GM21367 (cell line): ENCODE measurements at regions not wholly inside any gene's neighbourhood (a gene's known extent, or its start where the extent isn't known, plus 50 kb on each side); places are given as distances from the start of the nearest gene placed in this dataset.

Experiments used
- ATAC-seq: cut with Tn5 transposase; IDR thresholded peaks from one replicate; pipeline ENCODE4 v1.9.1; 2021; ENCODE audit not compliant: unreplicated experiment

DNA sequence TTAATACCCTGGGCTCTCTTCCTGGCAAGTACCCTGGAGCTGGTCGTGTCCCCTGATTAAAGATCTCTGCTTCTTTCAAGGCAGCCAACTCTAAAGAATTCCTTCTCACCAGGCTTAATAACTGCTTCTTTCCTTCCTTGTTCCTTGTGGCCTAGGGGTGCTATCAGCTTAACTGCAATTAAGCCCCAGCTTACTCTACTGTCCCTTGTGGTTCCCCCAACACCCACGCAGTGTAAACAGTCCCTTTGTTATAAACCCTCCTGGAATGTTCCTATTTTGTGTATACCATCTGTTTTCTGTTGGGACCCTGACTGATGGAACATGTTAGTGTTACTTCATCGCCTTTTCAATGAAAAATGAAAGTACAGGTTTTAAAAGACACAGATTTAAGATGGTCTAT, 126.4 kb upstream of the KIRREL3 start:
- ATAC-seq: no peak

DNA sequence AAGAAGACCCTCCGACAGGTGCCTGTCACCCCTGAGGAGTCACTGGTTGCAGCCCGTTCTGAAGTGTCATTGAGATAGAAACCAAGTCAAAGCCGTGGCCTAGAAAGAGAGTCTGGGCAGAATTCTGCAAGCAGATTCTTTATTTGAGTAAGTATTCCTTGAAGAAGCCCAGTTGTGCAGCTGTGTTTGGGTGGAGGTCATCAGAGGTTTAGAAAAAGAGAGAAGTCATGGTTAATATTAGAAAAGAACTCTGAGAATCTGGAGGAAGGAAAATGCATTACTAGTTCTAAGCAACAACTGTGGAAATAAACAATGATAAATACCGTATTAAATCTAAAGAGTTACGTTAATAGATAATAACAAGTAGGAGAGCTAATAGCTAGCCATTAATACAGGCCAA, 118.8 kb upstream of the KIRREL3 start:
- ATAC-seq: no peak

DNA sequence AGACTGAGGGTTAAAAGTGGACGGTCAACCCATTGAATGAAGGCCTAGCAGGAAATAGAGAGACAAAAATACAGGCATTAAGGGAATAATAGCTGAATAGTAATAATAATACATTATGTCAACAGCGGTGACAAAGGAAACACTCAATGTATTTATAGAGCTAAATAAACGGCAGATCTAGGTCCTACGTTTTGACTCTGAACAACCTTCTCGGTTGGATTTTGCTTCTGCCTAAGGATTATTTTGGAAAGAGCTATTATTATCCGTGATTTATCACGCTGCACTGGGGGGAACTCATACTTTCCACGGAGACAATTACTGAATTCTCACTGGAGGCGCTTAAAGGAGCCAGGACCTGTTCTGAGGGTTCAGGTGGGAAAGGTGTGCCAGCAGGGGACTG, 118.2 kb upstream of the KIRREL3 start:
- no peak for ATAC-seq

DNA sequence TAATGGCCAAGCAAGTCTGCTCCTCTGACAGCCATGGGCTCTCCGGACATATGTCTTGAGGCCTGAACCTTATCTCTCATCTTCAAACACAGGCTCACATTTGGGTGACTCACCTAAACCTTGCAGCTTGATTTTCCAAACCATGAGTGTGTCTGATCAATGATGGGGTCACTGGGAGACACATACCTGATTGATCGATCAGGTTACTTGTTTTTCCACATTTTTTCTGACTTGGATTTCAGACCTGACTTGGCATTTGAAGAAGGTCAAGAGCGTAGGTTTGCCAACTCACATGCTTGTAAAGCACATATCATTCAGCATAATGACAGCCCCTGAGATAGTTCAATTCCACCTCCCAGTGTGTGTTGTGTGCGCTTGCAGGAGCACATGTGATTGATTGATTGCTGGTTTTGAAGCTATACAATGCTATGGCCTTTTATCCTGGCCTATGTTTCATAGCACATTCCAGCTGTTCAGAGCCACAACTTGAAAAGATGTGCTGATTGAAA, 116.7 kb upstream of the KIRREL3 start:
- no peak for ATAC-seq

DNA sequence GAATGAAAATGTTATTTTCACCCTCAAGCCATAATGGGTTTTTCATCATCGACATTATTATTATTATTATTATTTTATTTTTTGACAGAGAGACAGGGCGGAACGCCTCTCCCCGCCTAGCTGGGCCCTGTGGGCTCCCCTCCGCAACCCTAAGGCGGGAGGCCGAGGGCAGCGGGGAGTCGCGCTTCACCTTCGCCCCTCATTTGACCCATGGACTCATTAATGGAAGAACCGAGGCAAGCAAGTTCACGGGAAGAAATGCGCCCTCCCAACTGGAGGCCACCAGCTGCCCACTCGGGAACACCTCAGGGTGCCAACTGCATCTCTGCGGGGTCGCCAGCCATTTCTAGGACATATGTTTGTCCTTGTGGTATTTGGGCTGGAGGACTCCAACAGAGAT, 115.3 kb upstream of the KIRREL3 start:
- no peak for ATAC-seq

DNA sequence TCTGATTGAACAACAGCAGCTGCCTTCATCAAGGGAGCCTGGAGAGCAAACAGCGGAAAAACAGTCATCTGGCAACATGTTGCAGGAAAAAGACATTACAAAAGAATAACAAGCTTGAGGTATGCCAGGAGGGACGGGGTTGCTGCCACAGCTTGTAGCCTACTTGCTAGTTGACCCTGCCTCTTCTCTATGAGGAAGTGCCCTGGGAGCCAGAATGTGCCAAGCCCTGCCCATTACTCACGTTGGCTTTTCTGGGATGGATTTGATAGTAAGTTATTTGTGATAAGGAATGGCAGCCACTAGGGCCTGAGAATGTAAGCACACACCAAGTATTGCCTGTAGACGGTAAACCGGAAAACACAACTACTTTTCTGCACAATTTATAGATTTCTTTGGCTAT, 113.5 kb upstream of the KIRREL3 start:
- ATAC-seq: no peak

DNA sequence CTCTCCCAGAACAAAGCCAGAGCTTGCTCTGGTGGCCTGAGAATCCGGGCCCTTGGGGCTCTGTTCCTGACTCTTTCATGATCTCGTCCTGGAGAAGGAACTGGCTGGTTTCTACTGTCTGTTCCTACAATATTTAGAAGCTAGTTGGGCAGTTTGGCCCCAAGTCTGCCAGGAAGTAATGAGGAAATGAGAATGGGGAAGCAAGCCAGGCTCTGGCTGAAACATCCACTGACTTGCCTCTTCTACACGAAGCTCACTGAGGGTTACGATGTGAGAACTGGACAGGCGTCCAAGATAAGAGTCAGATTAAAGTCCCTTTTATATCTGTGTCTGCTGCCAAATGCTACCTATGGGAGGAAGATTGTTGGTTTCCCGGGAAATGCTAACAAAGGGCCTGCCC, 110.0 kb upstream of the KIRREL3 start:
- no peak for ATAC-seq

DNA sequence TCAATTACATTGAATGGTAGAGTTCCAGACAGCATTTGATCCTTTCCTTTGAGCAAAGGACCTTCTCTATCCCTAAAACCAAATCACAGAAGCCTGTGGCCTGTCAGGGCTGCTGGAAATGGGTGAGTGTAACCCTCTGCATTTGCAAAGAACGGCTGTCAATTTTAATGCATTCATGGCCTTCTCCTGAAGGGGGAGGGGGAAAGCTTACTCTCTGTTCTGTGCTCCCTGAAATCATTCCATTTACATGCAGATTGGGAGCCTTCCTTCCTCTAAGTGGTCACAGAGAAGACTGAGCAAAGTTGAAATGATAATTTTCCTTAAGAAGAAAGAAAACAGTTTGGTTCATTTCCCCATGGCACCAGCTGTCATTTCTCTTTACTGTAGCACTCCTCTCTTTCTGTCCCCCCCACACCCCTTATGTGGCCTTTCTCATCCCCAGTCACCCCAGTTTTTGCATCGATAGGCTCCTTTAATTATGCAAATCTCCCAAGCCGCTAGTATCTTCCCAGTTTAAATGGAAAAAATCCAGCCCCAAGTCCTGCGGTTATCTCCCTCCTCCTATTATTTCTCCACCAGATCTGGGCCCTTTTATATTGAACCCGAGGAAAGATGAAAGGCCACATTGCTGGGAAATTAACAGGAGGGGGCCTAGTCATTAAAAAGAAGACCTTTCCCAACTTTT, 109.4 kb upstream of the KIRREL3 start:
- ATAC-seq: no peak

DNA sequence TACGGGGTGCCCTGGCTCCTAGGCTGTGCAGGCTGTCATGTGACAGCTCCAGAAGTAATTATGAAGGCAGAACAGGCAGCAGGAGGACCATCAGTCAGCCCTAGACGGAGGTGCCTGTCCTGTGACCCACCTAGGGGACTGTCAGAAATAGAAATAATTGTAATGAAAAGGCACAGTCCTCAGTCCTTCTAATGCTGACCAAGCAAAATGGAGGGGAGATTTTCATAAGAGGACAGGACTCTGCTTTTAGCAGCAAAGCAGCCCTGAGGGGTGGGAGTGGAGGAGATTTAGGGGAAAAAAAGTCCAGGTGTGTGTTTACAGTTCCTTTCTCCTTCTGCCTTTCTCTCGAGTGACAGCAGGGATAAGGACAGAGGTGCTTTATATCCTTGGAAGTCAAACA, 108.3 kb upstream of the KIRREL3 start:
- no peak for ATAC-seq

DNA sequence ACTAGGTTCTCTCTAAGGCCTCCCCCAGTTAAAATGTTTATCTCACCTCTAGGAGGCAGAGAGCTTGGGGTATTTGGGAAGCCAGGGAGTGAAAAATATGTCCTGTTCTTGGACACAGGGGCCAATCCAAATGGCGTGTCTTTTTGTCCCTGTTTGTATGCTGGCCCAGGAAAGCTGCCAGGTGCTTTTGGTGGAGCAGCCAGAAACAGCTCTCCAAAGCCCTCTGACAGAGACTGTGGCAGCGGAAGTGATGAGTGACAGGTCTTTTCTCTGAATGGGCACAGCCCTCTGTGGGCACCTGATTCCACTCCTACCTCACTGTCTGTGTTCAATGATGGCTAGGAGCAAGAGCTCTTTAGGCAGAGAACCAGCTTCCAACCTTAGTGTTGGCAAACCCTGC, 106.4 kb upstream of the KIRREL3 start:
- ATAC-seq: no peak

DNA sequence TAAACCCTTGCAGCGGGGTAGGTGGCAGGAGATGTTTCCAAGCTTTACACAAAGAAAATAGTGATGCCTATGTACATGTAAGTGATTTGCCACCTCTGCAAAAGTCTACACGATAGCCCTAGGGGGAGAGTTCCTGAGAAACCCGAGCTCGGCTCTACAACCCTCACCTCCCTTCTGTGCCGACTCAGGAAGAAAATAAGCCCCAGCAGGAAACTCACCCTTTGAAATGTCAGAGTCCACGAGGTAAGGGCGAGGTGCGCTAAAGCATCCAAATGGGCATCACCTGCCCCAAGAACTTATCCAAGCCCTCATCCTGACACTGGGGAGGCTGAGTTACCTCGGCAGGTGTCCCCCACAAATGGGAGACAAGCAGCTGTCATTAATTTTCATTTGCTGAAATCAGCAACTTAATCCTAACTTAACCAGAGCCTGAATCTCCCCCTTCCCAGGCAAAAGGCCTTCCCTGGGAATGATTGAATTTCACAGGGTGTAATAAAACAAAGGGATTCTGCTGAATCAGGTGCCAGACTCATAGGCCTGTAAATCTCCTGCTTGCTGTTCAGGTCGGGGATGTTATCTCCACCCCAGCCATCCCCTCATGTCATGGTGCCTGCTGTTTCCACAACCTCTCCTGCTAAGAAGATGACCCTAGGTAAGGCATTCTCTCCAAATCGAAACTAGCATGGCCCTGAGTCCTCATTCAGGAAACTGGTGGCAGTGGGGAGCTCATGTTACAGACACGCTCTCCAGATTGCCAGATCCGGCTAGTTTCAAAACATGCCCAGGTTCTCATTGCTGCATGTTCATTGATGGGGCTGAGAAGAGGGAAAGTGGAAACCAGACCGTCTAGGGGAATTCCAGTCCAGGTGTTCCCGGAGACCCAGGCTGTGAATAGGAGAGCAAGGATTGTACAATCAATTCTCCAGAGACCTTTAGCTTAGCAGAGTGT, 105.3 kb upstream of the KIRREL3 start:
- ATAC-seq: no peak

DNA sequence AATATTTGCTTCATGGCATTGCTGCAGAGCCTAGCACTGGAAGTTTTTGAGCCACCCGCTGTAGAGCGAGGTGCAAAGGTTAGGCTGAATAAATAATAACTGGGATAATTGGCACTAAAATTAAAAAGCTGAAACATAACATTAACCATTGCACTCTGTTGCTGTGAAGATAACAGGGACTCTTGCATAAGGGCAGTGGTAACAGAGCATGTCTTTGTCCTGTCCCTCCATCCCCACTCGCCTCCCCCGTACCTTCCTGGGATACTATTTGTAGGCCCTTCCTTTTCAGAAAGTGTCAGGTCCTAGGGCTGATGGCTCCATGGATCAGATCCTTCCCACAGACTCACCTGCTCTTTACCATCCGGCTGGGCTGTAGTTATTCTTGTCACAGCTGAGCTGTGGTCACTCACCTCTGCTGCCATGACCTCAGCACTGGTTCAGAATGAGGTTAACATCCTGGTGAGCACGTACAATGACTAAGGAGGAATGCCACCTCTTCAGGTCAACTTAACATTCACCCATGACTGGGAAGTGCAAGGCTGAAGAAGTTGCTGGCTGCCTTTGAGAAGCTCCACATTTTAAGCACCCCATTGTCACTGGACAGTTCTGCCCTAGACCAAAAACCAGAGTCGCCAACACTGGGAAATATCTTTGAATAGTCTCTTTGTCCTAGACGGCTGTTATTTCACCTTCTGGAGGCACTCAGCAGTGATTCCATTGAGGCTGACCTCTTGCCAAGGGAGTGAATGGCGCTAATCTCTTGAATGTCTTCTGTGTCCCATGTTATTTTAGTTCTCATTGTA, 103.2 kb upstream of the KIRREL3 start:
- ATAC-seq: no peak

DNA sequence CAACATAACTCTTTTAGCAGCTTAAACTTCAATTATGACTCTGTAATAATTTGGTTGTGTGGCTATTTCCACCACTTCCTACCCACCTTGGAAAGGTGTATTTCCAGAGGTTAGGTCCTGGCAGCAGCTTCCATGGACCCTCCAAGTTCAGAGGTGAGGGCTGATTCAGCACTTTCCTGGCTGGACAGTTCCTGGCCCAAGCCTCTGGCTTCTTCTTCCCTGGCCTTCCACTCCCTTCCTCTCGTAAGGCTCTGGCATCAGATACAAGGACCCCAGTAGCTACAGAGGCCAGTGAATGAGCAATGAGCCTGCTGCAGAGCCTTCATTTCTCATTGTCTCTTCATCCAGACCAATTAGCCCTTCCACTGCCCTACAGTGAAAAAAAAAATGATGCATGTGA, 98.1 kb upstream of the KIRREL3 start:
- no peak for ATAC-seq

DNA sequence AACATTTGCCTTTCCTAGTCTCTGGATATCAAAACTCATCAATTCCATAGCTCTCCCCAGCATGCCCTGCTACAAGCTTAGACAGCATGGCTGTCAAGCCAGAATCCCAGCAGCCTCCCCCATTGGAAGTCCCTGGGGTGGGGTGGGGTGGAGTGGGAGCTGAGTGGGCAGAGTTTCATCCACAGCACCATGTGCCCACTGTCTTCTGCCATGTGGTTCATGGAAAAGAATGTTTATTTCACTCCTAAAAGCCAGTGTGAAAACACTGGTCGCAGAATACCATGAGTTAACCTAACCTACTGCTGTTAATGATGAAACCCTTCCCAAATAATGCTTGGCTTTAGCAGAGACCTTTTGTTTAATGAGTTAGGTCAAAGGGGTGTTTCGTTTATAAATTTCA, 80.2 kb upstream of the KIRREL3 start:
- no peak for ATAC-seq

DNA sequence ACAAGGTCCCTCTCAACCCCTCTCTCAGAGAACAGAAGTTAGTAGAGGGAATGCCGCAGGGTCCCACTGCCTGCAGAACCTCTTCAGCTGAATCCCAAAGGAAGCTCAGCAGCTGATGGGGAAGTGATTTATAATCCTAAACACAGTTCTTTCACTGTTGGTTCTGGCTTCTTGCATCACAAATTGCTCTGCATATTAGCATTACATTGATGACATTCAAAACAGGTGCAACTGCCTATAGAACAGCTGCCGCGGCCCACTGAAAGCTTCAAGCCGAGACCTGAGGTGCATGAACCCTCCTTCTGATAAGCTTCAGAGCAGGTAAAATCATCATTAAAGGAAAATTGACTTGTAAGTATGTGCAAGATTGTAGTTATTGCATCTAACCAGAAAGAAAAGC, 75.2 kb upstream of the KIRREL3 start:
- ATAC-seq: no peak

DNA sequence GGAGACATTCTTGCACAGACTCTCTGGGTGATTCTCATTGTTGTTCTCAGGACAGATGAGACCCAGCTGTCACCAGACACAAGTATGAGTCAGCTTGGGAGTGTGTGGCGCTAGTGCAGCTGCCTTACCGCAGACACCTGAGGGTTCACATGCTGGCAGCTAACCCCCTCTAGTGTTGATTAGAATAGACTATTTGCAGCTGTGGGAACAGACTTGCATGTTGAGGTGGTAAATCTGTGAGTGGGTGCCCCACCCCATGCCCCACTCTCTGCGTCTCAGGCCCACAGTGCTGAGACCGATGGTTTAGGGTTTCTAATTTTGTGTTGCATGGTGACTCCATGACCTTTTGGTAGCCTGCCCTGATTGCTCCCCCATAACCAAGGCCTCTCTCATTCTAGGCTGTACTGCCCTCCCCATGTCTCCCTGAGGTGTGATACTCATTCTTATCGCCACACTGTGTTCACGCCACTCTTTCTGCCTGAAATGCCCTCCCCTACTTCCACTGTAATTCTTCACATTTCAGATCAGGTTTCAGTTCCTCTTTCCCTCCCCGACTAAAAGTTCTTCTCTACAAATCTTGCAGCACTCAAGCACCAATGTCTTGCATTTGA, 73.7 kb upstream of the KIRREL3 start:
- peak; percentile 89 for ATAC-seq

DNA sequence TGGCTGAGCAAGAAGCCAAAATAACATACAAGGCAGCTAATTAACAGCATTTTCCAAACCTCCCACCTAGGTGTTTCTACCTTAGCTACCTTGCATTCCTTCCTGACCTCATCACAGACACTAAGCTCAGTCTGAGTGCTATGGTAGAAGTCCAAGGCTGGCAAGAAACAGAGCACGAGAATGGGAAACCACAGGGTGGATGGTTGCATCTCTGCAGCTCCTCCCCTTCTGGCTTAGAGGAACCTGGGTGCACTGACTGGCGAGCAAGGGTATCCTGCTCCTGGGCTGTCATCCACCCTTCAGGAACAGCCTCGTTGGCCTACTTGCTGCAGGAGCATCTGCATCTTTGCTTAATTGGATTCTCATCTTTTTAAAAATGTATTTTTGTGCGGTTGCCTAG, 73.1 kb upstream of the KIRREL3 start:
- no peak for ATAC-seq

DNA sequence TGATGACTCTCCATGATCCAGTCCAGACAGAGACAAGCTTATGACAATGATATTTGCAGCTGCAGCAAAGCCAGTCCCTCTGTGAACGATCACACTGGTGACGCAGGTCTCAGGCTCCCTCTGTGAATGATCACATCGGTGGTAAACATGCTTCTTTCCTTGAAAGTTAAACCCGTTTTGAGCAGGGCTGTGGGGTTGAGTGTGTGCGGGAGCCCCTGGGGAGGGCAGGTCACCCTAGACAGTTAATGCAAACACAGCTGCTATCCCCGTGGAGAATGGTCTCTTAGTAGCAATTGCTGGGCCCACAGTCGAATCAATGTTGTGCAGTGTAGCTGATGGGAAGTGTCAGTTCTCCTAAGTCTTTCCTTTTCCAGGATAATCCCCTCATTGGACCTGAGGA, 71.0 kb upstream of the KIRREL3 start:
- no peak for ATAC-seq

DNA sequence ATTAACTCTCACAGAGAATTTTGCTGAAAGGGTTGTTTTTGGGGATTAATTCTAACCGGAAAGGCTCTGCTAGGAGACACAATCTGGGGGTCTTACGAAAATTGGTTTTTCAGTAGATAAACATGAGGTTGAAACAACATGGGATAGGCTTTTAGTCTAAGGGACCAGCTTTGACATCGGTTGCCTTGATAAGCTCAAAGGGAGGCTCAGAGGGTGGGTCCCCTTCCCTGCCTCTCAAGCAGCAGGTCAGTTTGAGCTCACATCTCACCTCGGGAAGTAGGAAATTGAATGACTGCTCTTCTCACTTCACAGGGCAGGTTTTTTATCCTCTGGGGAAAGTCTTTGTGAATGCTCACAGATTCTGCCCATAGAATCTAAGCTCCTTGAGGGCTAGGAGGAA, 70.2 kb upstream of the KIRREL3 start:
- ATAC-seq: no peak

DNA sequence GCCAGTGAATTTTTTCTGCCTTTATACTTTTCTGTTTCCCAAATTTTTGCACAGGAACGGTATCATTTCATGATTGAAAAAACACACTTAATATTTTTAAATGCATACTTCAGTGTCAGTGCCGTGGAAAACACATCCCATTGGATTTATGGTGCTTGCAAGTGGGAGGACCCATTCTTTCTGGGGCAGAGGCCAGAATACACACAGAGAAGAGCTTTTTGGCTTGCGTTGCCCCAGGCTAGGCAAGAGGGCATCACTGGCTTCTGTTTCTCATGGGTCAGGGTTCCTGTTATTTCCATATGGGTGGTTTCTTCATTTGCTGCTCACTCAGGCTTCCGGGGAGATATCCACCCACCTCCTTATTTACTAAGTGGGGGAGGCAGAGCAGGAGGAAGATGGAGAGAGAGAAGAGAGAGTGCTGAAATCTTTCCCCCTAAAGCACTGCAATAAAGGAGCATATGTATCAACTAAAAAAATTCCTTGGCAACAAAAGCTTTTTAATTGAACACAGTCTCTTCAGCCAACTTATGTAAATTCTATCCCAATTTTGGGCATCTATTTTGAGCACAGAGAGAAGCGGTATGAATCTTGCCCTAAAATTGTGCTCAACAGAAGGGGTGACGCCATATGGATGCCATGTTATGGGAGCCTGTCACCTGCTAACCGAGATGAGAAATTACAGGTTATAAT, 66.0 kb upstream of the KIRREL3 start:
- no peak for ATAC-seq
